ENCODE measurements at regions not wholly inside any gene's neighbourhood (a gene's known extent, or its start where the extent isn't known, plus 50 kb on each side); places are given as distances from the start of the nearest gene placed in this dataset.

DNA sequence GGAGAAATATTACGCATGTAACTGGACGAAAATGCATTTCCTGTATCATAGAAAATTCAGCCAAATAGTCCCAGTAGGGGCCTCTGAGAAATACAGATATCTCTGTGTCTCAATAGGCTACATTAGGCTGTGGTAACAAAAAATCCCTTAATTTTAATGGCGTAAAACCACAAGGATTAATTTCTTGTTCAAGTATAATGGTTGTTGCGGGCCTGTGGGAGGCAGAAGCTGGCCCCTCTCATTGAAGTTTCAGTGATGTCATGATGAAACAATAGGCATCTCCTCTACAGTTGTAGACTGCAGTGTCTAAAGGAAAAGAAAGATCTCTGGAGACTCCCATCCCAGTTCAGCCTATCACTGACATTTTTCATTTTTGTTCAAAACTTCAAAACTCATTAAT lies 1625.6 kb upstream of the C9orf72 start:
- TF ChIP-seq, protein P1, sequence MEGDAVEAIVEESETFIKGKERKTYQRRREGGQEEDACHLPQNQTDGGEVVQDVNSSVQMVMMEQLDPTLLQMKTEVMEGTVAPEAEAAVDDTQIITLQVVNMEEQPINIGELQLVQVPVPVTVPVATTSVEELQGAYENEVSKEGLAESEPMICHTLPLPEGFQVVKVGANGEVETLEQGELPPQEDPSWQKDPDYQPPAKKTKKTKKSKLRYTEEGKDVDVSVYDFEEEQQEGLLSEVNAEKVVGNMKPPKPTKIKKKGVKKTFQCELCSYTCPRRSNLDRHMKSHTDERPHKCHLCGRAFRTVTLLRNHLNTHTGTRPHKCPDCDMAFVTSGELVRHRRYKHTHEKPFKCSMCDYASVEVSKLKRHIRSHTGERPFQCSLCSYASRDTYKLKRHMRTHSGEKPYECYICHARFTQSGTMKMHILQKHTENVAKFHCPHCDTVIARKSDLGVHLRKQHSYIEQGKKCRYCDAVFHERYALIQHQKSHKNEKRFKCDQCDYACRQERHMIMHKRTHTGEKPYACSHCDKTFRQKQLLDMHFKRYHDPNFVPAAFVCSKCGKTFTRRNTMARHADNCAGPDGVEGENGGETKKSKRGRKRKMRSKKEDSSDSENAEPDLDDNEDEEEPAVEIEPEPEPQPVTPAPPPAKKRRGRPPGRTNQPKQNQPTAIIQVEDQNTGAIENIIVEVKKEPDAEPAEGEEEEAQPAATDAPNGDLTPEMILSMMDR (IDR thresholded peaks at IDR 0.05), result no peak
- intact Hi-C loops (cut with DNase I), result no loop called here
- no peaks in the 10 kb centered on the region for H3K36me3 ChIP-seq

DNA sequence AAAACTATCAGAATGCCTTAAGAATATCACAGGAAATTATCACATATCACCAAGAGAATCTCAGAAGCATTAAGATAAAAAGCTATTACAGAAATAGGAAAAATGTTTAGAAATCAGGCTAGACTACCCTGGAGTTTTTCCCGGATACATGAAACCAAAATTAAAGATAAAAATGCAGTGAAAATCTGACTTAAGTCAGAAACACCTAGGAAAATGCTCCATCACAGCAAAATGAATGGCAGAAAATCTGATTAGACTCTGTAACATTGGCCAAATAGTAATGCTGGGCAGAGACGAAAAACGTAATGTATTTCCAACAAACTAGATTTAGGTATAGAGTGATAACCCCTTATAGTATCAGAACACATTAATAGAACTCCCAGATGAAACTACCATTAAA lies 1626.7 kb upstream of the C9orf72 start:
- no peaks in the 10 kb centered on the region for H3K27me3 ChIP-seq
- H3K36me3 ChIP-seq, result no peaks in the 10 kb centered on the region
- no peak for DNase-seq (ENCODE audit: low spot score in 2 of 2)
- no peak overlapping the region for H3K4me3 ChIP-seq
- H3K9me3 ChIP-seq, result no peaks in the 10 kb centered on the region
- TF ChIP-seq, protein P1 (IDR thresholded peaks at IDR 0.05), result no peak
- intact Hi-C loops (cut with DNase I), result no loop called here
- H3K4me1 ChIP-seq, result no peaks in the 10 kb centered on the region
- H3K27ac ChIP-seq, result no peak overlapping the region

More for the DNA sequence above, 1625.6 kb upstream of the C9orf72 start:
- H3K9me3 ChIP-seq, result no peaks in the 10 kb centered on the region
- H3K27me3 ChIP-seq, result no peaks in the 10 kb centered on the region
- no peak overlapping the region for H3K4me3 ChIP-seq
- no peak overlapping the region for H3K27ac ChIP-seq
- DNase-seq (ENCODE audit: low spot score in 2 of 2), result no peak
- no peaks in the 10 kb centered on the region for H3K4me1 ChIP-seq

DNA sequence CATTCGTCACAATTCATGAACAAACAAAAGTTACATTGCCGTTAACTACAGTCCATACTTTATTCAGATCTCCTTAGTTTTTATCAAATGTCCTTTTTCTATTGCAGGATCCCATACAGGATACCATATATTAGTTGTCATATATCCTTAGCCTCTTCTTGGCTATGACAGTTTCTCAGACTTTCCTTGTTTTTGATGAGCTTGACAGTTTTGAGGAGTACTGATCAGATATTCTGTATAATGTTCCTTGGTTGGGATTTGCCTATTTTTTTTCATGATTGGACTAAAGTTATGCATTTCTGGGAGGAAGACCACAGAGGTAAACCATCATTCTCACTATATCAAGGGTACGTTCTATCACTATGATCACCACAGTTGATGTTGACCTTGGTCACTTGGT lies 1627.4 kb upstream of the C9orf72 start:
- Histone ChIP-seq H3K4me3 (no peak overlapping the region), H3K27ac (no peak overlapping the region), H3K36me3 (no peaks in the 10 kb centered on the region), H3K27me3 (no peaks in the 10 kb centered on the region), H3K4me1 (no peaks in the 10 kb centered on the region), H3K9me3 (no peaks in the 10 kb centered on the region)
- intact Hi-C loops (cut with DNase I), result no loop called here
- DNase-seq (ENCODE audit: low spot score in 2 of 2), result no peak
- TF ChIP-seq, protein P1 (IDR thresholded peaks at IDR 0.05), result no peak

DNA sequence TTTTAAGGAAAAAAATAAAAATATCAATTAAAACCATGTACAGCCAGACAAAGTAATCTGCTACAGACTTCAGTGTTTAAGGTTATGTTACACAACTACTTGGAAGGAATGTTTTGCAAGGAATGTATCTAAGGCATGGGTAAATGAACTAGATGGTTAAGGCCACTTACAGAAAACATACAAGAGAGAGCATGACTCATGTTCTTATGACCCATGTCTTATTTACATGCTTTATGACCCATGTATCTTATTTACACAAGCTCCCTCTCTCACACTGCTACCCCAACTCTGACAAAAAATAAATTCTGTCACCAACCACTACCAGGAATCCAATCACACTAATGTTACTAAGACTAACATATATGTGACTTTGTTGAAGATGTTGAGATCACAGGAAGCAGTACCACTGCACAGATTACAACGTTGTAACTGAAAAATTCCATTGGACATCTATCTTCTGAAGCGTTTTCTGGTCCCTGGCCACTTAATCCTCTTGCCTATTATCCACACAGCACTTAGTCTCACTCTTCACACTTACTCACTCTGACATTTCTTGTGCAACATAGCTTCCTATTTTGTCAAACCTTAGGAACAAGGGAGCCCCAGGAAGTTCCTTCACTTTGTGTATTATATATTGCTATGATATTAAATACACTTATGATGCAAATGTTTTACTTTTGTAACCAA lies 1630.1 kb upstream of the C9orf72 start:
- no peaks in the 10 kb centered on the region for H3K4me1 ChIP-seq
- H3K36me3 ChIP-seq, result no peaks in the 10 kb centered on the region
- DNase-seq (ENCODE audit: low spot score in 2 of 2), result no peak
- no peak overlapping the region for H3K4me3 ChIP-seq
- H3K27ac ChIP-seq, result no peak overlapping the region
- TF ChIP-seq, protein P1 (IDR thresholded peaks at IDR 0.05), result no peak
- H3K27me3 ChIP-seq, result no peaks in the 10 kb centered on the region
- no peaks in the 10 kb centered on the region for H3K9me3 ChIP-seq
- intact Hi-C loops (cut with DNase I), result no loop called here

DNA sequence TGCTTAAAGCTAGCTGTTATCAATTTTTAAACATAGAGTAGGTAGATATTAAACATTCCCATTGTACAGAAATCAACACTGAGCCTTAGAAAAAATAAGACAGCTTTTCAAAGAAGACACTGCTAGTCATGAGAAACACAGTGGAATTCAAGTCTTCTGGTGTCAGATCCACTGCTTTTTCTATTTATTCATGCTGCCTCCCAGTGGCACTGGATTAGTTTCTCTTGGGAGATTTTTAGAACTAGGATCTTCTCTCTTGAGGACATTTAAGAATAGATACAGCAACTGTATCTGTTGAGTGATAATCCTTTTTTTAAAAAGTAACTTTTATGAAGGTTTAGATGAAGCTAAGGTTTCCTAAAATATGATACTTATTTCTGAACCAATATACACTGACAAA lies 1635.4 kb upstream of the C9orf72 start:
- intact Hi-C loops (cut with DNase I), result no loop called here

More for the DNA sequence above, 1635.4 kb upstream of the C9orf72 start:
- Histone ChIP-seq H3K9me3 (no peaks in the 10 kb centered on the region), H3K4me3 (no peak overlapping the region), H3K27me3 (peaks cover 5% of the 10 kb centered on the region), H3K36me3 (no peaks in the 10 kb centered on the region), H3K27ac (no peak overlapping the region), H3K4me1 (no peaks in the 10 kb centered on the region)
- TF ChIP-seq, protein P1 (IDR thresholded peaks at IDR 0.05), result no peak
- no peak for DNase-seq (ENCODE audit: low spot score in 2 of 2)

Measured in ascending aorta (tissue), 2 donors.